ENCODE measurements at regions not wholly inside any gene's neighbourhood (a gene's known extent, or its start where the extent isn't known, plus 50 kb on each side); places are given as distances from the start of the nearest gene placed in this dataset.

DNA sequence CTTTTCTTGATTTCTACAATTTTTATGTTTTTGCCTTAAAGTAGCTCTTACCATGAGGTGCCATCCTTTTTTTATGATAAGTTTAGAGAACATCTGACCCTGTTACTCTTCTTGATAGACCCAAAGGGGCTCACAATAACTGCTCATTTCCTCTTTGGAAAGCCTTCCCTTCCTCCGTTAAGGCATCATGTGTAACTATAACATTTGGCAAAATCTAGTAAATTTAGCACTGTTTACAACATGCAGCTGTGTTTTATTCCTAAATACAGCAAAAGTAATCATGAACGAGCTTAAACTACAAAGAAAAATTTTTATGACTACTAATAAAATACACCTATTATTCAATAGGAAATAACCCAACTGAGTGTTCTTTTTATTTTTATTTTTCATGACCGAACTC is 705.1 kb downstream of the MAT2B start:
- Histone ChIP-seq H3K27me3 (ENCODE audit: control insufficient read depth in 4 of 4, insufficient read depth in 4 of 4, low read length in 3 of 4) (no peaks in the 10 kb centered on the region), H3K9me3 (ENCODE audit: control insufficient read depth in 4 of 4, low read length in 3 of 4) (peaks cover 0 to 3% (median 0%) of the 10 kb centered on the region in 4 donors), H3K4me1 (ENCODE audit: control insufficient read depth in 4 of 4, insufficient read depth in 4 of 4, low read length in 3 of 4) (no peaks in the 10 kb centered on the region), H3K27ac (ENCODE audit: low read depth in 1 of 2, low read length in 2 of 2) (no peak overlapping the region), H3K9ac (ENCODE audit: low read depth in 1 of 2, low read length in 2 of 2) (no peak overlapping the region), H3K4me3 (ENCODE audit: low read depth in 1 of 3, low read length in 3 of 3) (no peak overlapping the region), H3K36me3 (ENCODE audit: control insufficient read depth in 4 of 4, insufficient read depth in 3 of 4, low read depth in 1 of 4, low read length in 3 of 4) (no peaks in the 10 kb centered on the region)
- 64% methylated on average over 3 of the region's 3 CpGs for WGBS
- no peak for TF ChIP-seq FOXA1 (IDR thresholded peaks at IDR 0.05)
- TF ChIP-seq, protein P1, sequence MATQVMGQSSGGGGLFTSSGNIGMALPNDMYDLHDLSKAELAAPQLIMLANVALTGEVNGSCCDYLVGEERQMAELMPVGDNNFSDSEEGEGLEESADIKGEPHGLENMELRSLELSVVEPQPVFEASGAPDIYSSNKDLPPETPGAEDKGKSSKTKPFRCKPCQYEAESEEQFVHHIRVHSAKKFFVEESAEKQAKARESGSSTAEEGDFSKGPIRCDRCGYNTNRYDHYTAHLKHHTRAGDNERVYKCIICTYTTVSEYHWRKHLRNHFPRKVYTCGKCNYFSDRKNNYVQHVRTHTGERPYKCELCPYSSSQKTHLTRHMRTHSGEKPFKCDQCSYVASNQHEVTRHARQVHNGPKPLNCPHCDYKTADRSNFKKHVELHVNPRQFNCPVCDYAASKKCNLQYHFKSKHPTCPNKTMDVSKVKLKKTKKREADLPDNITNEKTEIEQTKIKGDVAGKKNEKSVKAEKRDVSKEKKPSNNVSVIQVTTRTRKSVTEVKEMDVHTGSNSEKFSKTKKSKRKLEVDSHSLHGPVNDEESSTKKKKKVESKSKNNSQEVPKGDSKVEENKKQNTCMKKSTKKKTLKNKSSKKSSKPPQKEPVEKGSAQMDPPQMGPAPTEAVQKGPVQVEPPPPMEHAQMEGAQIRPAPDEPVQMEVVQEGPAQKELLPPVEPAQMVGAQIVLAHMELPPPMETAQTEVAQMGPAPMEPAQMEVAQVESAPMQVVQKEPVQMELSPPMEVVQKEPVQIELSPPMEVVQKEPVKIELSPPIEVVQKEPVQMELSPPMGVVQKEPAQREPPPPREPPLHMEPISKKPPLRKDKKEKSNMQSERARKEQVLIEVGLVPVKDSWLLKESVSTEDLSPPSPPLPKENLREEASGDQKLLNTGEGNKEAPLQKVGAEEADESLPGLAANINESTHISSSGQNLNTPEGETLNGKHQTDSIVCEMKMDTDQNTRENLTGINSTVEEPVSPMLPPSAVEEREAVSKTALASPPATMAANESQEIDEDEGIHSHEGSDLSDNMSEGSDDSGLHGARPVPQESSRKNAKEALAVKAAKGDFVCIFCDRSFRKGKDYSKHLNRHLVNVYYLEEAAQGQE (IDR thresholded peaks at IDR 0.05): no peak
- TF ChIP-seq MAX (IDR thresholded peaks at IDR 0.05): no peak
- TF ChIP-seq GABPA (IDR thresholded peaks at IDR 0.05 in 1 of 2, conservative IDR thresholded peaks at IDR 0.05 in 1 of 2): no peak
- TF ChIP-seq RAD21 (IDR thresholded peaks at IDR 0.05): no peak
- TF ChIP-seq, protein P2, sequence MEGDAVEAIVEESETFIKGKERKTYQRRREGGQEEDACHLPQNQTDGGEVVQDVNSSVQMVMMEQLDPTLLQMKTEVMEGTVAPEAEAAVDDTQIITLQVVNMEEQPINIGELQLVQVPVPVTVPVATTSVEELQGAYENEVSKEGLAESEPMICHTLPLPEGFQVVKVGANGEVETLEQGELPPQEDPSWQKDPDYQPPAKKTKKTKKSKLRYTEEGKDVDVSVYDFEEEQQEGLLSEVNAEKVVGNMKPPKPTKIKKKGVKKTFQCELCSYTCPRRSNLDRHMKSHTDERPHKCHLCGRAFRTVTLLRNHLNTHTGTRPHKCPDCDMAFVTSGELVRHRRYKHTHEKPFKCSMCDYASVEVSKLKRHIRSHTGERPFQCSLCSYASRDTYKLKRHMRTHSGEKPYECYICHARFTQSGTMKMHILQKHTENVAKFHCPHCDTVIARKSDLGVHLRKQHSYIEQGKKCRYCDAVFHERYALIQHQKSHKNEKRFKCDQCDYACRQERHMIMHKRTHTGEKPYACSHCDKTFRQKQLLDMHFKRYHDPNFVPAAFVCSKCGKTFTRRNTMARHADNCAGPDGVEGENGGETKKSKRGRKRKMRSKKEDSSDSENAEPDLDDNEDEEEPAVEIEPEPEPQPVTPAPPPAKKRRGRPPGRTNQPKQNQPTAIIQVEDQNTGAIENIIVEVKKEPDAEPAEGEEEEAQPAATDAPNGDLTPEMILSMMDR (IDR thresholded peaks at IDR 0.05; ENCODE audit: low read depth, low read length, missing input control): no peak
- TF ChIP-seq TAF1 (conservative IDR thresholded peaks at IDR 0.05): no peak
- TF ChIP-seq, protein P3, sequence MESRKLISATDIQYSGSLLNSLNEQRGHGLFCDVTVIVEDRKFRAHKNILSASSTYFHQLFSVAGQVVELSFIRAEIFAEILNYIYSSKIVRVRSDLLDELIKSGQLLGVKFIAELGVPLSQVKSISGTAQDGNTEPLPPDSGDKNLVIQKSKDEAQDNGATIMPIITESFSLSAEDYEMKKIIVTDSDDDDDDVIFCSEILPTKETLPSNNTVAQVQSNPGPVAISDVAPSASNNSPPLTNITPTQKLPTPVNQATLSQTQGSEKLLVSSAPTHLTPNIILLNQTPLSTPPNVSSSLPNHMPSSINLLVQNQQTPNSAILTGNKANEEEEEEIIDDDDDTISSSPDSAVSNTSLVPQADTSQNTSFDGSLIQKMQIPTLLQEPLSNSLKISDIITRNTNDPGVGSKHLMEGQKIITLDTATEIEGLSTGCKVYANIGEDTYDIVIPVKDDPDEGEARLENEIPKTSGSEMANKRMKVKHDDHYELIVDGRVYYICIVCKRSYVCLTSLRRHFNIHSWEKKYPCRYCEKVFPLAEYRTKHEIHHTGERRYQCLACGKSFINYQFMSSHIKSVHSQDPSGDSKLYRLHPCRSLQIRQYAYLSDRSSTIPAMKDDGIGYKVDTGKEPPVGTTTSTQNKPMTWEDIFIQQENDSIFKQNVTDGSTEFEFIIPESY (IDR thresholded peaks at IDR 0.05): no peak
- no peak for TF ChIP-seq RXRA (IDR thresholded peaks at IDR 0.05)
- no peak for TF ChIP-seq HNF4A (conservative IDR thresholded peaks at IDR 0.05)
- no peak for TF ChIP-seq NR2F2 (IDR thresholded peaks at IDR 0.05)
- no peak for TF ChIP-seq HNF4G (IDR thresholded peaks at IDR 0.05)
- TF ChIP-seq EGR1 (IDR thresholded peaks at IDR 0.05; ENCODE audit: low read depth in 2 of 2): no peak
- TF ChIP-seq FOXA2 (IDR thresholded peaks at IDR 0.05): no peak
- TF ChIP-seq JUND (IDR thresholded peaks at IDR 0.05): no peak
- no peak for TF ChIP-seq YY1 (IDR thresholded peaks at IDR 0.05)
- TF ChIP-seq, protein P4, sequence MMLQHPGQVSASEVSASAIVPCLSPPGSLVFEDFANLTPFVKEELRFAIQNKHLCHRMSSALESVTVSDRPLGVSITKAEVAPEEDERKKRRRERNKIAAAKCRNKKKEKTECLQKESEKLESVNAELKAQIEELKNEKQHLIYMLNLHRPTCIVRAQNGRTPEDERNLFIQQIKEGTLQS (IDR thresholded peaks at IDR 0.05): no peak
- DNase-seq (ENCODE audit: low spot score): no peak

GRCh38 chr5:164214698-164215097 is 709.3 kb downstream of the MAT2B start:
- H3K4me1 ChIP-seq (ENCODE audit: control insufficient read depth in 4 of 4, insufficient read depth in 4 of 4, low read length in 3 of 4): no peaks in the 10 kb centered on the region
- TF ChIP-seq MAX (IDR thresholded peaks at IDR 0.05) (no peak), YY1 (IDR thresholded peaks at IDR 0.05) (no peak), RAD21 (IDR thresholded peaks at IDR 0.05) (no peak), EGR1 (IDR thresholded peaks at IDR 0.05; ENCODE audit: low read depth in 2 of 2) (no peak), GABPA (IDR thresholded peaks at IDR 0.05 in 1 of 2, conservative IDR thresholded peaks at IDR 0.05 in 1 of 2) (no peak), FOXA1 (IDR thresholded peaks at IDR 0.05) (no peak), NR2F2 (IDR thresholded peaks at IDR 0.05) (no peak), JUND (IDR thresholded peaks at IDR 0.05) (no peak), HNF4A (conservative IDR thresholded peaks at IDR 0.05) (no peak), TAF1 (conservative IDR thresholded peaks at IDR 0.05) (no peak), FOXA2 (IDR thresholded peaks at IDR 0.05) (no peak), RXRA (IDR thresholded peaks at IDR 0.05) (no peak), HNF4G (IDR thresholded peaks at IDR 0.05) (no peak)
- TF ChIP-seq, protein P3 (IDR thresholded peaks at IDR 0.05): no peak
- TF ChIP-seq, protein P4 (IDR thresholded peaks at IDR 0.05): no peak
- TF ChIP-seq, protein P2 (IDR thresholded peaks at IDR 0.05; ENCODE audit: low read depth, low read length, missing input control): no peak

More at GRCh38 chr5:164214698-164215097, 709.3 kb downstream of the MAT2B start:
- 69% methylated on average over 1 of the region's 1 CpG for WGBS
- H3K36me3 ChIP-seq (ENCODE audit: control insufficient read depth in 4 of 4, insufficient read depth in 3 of 4, low read depth in 1 of 4, low read length in 3 of 4): no peaks in the 10 kb centered on the region
- no peak for DNase-seq (ENCODE audit: low spot score)
- H3K27ac ChIP-seq (ENCODE audit: low read depth in 1 of 2, low read length in 2 of 2): no peak overlapping the region
- H3K4me3 ChIP-seq (ENCODE audit: low read depth in 1 of 3, low read length in 3 of 3): no peak overlapping the region
- H3K27me3 ChIP-seq (ENCODE audit: control insufficient read depth in 4 of 4, insufficient read depth in 4 of 4, low read length in 3 of 4): no peaks in the 10 kb centered on the region
- no peaks in the 10 kb centered on the region for H3K9me3 ChIP-seq (ENCODE audit: control insufficient read depth in 4 of 4, low read length in 3 of 4)
- no peak overlapping the region for H3K9ac ChIP-seq (ENCODE audit: low read depth in 1 of 2, low read length in 2 of 2)

Measured in liver (tissue), 8 donors.